A673 (cell line): ENCODE measurements at regions not wholly inside any gene's neighbourhood (a gene's known extent, or its start where the extent isn't known, plus 50 kb on each side); places are given as distances from the start of the nearest gene placed in this dataset.

Experiments used
- EZH2 ChIP-seq: fragments of 200-600 bp; sonication (generic); IDR thresholded peaks from 2 replicates; pipeline ENCODE4 v1.6.1; 2017; ENCODE audit warnings: borderline replicate concordance, low read depth, mild to moderate bottlenecking, mixed read lengths, antibody characterized with exemption, low read length; ENCODE audit not compliant: poor library complexity, severe bottlenecking
- TF ChIP-seq, protein P1 (sequence below): fragments of 300-800, 200-600 bp; sonication (generic); conservative IDR thresholded peaks from 2 replicates; pipeline ENCODE4 v1.5.1; 2017; ENCODE audit warnings: low read depth, mild to moderate bottlenecking, antibody characterized with exemption, low read length, moderate library complexity, mixed read lengths

GRCh38 chr6:71048320-71049164 is 91.7 kb upstream of the B3GAT2 start:
- TF ChIP-seq, protein P1, sequence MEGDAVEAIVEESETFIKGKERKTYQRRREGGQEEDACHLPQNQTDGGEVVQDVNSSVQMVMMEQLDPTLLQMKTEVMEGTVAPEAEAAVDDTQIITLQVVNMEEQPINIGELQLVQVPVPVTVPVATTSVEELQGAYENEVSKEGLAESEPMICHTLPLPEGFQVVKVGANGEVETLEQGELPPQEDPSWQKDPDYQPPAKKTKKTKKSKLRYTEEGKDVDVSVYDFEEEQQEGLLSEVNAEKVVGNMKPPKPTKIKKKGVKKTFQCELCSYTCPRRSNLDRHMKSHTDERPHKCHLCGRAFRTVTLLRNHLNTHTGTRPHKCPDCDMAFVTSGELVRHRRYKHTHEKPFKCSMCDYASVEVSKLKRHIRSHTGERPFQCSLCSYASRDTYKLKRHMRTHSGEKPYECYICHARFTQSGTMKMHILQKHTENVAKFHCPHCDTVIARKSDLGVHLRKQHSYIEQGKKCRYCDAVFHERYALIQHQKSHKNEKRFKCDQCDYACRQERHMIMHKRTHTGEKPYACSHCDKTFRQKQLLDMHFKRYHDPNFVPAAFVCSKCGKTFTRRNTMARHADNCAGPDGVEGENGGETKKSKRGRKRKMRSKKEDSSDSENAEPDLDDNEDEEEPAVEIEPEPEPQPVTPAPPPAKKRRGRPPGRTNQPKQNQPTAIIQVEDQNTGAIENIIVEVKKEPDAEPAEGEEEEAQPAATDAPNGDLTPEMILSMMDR = no peak
- TF ChIP-seq EZH2 = no peak
